Right ventricle myocardium superior (tissue), 1 donor: ENCODE measurements at regions not wholly inside any gene's neighbourhood (a gene's known extent, or its start where the extent isn't known, plus 50 kb on each side); places are given as distances from the start of the nearest gene placed in this dataset.
A peak's percentile ranks its signal among the peaks of the same experiment; 100 is the strongest.
"Not testable (repeated sequence)": the region's sequence is repeated elsewhere in the genome, so short reads cannot be mapped to it uniquely, and the experiment has no call there.

Source experiments
- ATAC-seq: fragments of 200-7000 bp; cut with Tn5 transposase; one replicate; pipeline ENCODE4 v1.9.1; 2020; ENCODE audit warnings: mild to moderate bottlenecking; ENCODE audit not compliant: poor library complexity
- DNase-seq: peaks from one replicate; pipeline ENCODE4 v3.0.0-alpha.2; 2020
- intact Hi-C: fragments of 100-400 bp; cut with DNase I; formaldehyde crosslinking; loops from one replicate; pipeline ENCODE4 v1.11.2; 2022
- donor health status: DM: no; HTN: yes; CAD: no; lungs with severe emphysema.

- ATAC-seq (no peak), DNase-seq (no peak)
- intact Hi-C loops = no loop called here
These were observed 222.4 kb upstream of the NR3C2 start for GRCh38 chr4:148664636-148665035.

DNA sequence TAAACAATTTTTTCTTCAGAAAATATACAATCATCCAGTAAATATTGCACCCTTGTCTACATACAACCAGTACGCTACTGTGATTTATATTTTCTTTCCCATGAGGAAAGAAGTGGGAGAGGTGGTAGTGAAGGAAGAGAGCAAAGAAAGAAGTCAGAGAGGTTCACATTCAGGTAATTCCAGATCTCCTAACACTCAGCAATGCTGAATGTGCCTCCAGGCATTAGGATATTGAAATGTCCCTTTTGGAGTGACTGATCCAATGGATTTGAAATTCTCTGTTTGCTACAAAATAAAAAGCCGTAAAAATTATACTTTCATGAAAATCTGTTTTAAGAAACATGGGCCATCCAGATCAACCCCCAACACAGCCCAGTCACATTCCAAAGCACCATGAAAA lies 211.9 kb upstream of the NR3C2 start:
- ATAC-seq = no peak
- DNase-seq = no peak
- intact Hi-C loops = no loop called here

GRCh38 chr4:148653681-148654080 lies 211.5 kb upstream of the NR3C2 start:
- intact Hi-C loops = no loop called here
- DNase-seq (no peak), ATAC-seq (no peak)

- ATAC-seq (no peak), DNase-seq (no peak)
- intact Hi-C loops = no loop called here
These were observed 209.8 kb upstream of the NR3C2 start for GRCh38 chr4:148651991-148652390.

DNA sequence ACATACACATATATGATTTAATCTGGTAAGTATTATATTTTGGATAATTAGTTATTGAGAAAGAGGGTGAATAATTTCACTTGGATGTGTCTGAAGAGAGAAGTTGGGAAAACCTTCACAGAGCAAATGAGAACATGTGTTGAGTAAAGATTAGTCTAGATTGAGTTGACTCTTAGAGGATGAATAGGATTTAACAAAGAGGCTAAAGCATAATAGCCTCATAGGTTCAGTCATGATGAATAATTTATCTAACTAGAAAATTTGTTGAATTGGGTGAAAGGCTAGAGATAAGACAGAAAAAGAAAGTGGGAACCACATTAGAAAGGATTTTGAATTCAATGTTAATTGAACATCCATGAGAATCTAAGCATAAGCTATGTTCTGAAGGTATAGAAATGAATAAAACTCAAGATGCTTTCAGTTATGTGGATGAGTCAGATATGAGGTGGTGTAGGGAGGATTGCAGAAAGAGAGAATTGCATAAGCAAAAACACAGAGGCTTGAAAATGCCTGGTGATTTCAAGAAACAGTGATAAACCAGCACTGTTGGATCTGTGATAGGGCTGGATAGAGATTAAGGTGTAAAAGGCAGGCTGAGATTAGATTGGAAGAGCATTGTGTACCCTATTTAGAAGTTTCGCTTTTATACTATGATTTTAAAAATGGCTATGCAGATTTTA lies 207.6 kb upstream of the NR3C2 start:
- no peak for ATAC-seq
- no peak for DNase-seq
- intact Hi-C loops = no loop called here

DNA sequence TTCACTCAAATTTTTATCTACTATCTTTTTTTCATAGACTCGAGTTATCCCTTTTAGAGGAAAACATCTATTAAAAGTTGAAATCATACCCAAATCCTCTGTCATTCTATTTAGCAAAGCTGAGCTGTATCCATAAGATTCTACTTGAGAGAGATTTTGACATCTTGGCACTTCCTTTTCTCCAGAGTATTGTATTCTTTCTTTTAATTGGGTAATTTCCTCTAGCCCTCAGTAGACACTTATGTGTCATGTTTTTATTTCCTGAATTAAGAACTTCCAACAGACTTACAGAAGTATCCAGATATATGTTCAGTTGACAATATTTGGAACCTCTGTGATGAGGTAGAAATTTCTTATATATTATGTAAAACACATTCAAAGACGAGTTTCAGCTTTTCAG lies 201.6 kb upstream of the NR3C2 start:
- ATAC-seq = no peak
- intact Hi-C loops = no loop called here
- no peak for DNase-seq

DNA sequence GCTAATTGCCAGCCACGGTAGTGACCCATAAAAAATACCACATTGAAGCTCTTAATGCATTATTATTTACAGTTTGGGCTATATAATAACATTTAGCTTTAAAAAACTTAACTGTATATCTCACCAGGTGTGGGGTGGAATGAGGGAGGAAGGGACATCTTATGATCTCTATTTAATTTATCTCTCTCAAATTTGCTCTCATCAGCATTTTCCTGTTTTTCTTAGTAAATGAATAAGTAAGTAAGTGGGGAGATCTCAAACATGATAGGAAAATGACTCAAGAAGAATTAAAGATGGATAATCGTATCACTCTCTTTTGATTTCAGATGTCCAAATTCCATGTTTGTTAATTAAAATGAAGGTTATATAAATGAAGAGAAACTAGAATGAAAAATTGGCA lies 200.7 kb upstream of the NR3C2 start:
- intact Hi-C loops = no loop called here
- DNase-seq = no peak
- no peak for ATAC-seq

- not testable (repeated sequence) for ATAC-seq, DNase-seq
- intact Hi-C loops = loop anchor here (10.0 kb wide), 1 partner anchor 267 kb away; no protein-coding TSS in a partner anchor
These were observed 195.9 kb upstream of the NR3C2 start for GRCh38 chr4:148638079-148638478.

- intact Hi-C loops = loop anchor here (10.0 kb wide), 1 partner anchor 267 kb away; no protein-coding TSS in a partner anchor
- not testable (repeated sequence) for DNase-seq, ATAC-seq
These were observed 195.2 kb upstream of the NR3C2 start for GRCh38 chr4:148637453-148637852.

GRCh38 chr4:148634476-148634875 lies 192.3 kb upstream of the NR3C2 start:
- intact Hi-C loops = loop anchor here (10.0 kb wide), 1 partner anchor 270 kb away; no protein-coding TSS in a partner anchor
- ATAC-seq = no peak

DNA sequence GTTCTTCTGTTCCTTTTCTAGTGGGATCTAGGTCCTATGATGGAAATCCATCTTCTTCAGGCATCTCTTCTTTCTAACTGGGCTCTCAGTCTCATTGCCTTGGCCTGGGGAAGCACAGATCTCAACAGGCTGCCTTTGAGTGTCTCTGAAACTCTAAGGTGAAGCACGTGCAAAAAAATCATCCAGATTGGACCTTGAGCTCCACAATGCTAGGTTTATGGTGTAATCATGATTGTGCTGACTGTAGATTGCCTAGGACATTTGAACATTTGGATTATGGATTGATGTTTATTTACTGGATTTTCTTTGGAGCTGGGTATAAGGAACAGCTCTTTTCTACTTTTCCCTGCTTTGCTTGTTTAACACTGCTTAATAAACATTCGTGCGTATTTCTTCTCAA lies 191.5 kb upstream of the NR3C2 start:
- ATAC-seq (no peak), DNase-seq (no peak)
- intact Hi-C loops = loop anchor here (10.0 kb wide), 1 partner anchor 271 kb away; no protein-coding TSS in a partner anchor

More at GRCh38 chr4:148634476-148634875, 192.3 kb upstream of the NR3C2 start:
- DNase-seq = no peak

- ATAC-seq (no peak), DNase-seq (no peak)
- intact Hi-C loops = loop anchor here (10.0 kb wide), 1 partner anchor 272 kb away; no protein-coding TSS in a partner anchor
These were observed 190.3 kb upstream of the NR3C2 start for GRCh38 chr4:148632476-148632875.

DNA sequence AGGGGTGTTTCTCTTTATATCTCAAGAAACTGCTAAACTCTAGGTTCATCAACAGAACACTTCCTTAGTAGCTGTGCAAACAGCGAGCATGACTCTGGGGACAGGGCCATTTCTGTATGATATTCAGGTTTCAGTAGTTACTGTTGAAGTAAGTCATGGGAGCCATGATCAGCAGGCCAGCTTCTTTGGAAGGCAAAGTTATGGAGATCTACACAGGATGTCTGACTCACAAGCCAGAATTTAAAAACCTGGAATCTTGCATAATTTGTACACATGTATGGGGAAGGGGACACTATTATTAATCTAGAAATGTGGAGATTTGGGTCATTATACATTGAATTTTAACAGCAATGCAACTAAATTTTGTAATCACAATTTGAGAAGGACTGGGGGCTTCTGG lies 187.8 kb upstream of the NR3C2 start:
- no peak for DNase-seq
- intact Hi-C loops = loop anchor here (10.0 kb wide), 1 partner anchor 275 kb away; no protein-coding TSS in a partner anchor
- ATAC-seq = no peak

GRCh38 chr4:148618856-148619255 lies 176.6 kb upstream of the NR3C2 start:
- intact Hi-C loops = no loop called here
- DNase-seq (no peak), ATAC-seq (no peak)

- ATAC-seq (no peak), DNase-seq (no peak)
- intact Hi-C loops = no loop called here
These were observed 166.8 kb upstream of the NR3C2 start for GRCh38 chr4:148608968-148609367.

DNA sequence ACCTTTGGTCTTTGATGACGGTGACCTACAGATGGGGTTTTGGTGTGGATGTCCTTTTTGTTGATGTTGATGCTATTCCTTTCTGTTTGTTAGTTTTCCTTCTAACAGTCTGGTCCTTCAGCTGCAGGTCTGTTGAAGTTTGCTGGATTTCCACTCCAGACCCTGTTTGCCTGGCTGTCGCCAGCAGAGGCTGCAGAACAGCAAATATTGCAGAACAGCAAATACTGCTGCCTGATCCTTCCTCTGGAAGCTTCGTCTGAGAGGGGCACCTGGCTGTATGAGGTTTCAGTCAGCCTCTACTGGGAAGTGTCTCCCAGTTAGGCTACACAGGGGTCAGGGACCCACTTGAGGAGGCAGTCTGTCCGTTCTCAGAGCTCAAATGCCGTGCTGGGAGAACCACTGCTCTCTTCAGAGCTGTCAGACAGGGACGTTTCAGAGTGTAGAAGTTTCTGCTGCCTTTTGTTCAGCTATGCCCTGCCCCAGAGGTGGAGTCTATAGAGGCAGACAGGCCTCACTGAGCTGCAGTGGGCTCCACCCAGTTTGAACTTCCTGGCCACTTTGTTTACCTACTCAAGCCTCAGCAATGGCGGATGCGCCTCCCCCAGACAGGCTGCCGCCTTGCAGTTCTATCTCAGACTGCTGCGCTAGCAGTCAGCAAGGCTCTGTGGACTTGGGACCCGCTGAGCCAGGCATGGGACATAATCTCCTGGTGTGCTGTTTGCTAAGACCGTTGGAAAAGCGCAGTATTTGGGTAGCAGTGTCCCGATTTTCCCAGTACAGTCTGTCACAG lies 156.4 kb upstream of the NR3C2 start:
- DNase-seq, ATAC-seq, intact Hi-C loops: not testable (repeated sequence)

DNA sequence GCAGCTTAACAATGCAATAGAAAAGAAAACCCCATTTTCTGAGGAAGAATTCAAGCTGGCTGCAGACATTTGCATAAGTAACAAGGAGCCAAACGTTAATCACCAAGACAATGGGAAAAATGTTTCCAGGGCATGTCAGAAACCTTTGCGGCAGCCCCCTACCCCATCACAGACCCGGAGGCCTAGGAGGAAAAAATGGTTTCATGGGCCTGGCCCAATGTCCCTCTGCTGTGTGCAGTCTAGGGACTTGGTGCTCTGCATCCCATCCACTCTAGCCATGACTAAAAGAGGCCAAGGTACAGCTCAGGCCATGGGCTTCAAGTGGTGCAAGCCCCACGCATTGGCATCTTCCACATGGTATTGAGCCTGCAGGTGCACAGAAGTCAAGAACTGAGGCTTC lies 147.0 kb upstream of the NR3C2 start:
- ATAC-seq (no peak), DNase-seq (no peak)
- intact Hi-C loops = no loop called here

- ATAC-seq (no peak), DNase-seq (no peak)
- intact Hi-C loops = no loop called here
These were observed 133.4 kb upstream of the NR3C2 start for GRCh38 chr4:148575577-148575976.

DNA sequence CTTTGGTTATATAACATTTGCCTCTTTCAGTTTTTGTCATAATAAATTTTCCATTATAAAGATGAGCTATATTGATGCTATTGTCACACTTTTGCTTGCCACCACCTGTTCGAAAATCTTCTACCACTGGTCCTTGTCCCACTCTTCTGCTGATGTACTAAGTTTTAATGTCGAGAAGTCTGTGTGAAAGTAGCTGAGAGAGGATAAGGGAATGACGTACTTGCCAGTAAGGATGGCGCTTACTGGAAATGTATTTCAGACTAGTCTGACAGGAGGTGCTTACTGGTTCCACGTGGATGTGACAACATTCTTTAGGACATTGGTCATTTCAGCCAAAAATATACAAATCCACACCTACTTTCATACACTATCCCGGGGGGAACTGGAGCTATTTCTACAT lies 132.7 kb upstream of the NR3C2 start:
- DNase-seq = no peak
- intact Hi-C loops = no loop called here
- no peak for ATAC-seq

DNA sequence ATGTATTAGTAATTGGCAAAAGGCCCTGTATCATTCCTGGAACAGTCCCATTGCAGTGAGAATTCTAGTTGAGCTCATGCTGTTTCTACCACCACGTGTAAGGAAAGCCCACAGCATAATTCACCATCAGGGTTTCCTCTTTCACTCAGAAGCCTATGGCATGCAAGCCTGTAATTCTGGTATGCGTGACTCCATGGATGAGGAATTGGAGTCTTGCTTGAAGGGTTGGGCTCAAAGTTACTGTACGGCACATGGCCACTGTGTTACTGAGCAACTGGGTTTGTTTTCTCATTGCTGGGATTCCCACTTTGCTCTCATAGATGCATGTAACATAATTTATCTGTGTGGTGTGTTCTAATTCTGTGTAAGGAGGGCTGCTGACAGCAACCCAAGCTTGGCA lies 132.3 kb upstream of the NR3C2 start:
- DNase-seq (no peak), ATAC-seq (peak; percentile 38)
- intact Hi-C loops = no loop called here
